NCI-H1105 treated with DMSO at 0.1 percent for 48 hours (cell line): ENCODE measurements at regions not wholly inside any gene's neighbourhood (a gene's known extent, or its start where the extent isn't known, plus 50 kb on each side); places are given as distances from the start of the nearest gene placed in this dataset.

Source experiments
- DNase-seq: peaks from one replicate; lab custom pipeline; 2025; lab: John Stamatoyannopoulos, UW

- no peak for DNase-seq
Measured at GRCh38 chr1:69244211-69244610, 323.5 kb upstream of the LRRC7 start.

- no peak for DNase-seq
Measured at GRCh38 chr1:69246109-69246508, 321.6 kb upstream of the LRRC7 start.

GRCh38 chr1:69246710-69247109 lies 321.0 kb upstream of the LRRC7 start:
- peak; percentile 12 for DNase-seq

GRCh38 chr1:69252696-69253095 lies 315.0 kb upstream of the LRRC7 start:
- DNase-seq, result no peak

- DNase-seq, result no peak
Measured at GRCh38 chr1:69256036-69256435, 311.7 kb upstream of the LRRC7 start.

- DNase-seq, result no peak
Measured at GRCh38 chr1:69258842-69259241, 308.9 kb upstream of the LRRC7 start.

GRCh38 chr1:69263921-69264391 lies 303.8 kb upstream of the LRRC7 start:
- peak; percentile 100 for DNase-seq

- no peak for DNase-seq
Measured at GRCh38 chr1:69269491-69269890, 298.2 kb upstream of the LRRC7 start.

GRCh38 chr1:69271587-69272125 lies 296.1 kb upstream of the LRRC7 start:
- no peak for DNase-seq

- no peak for DNase-seq
Measured at GRCh38 chr1:69272684-69273083, 295.0 kb upstream of the LRRC7 start.

GRCh38 chr1:69278923-69279322 lies 288.8 kb upstream of the LRRC7 start:
- DNase-seq, result no peak

- no peak for DNase-seq
Measured at GRCh38 chr1:69283516-69283915, 284.2 kb upstream of the LRRC7 start.

GRCh38 chr1:69284508-69284907 lies 283.2 kb upstream of the LRRC7 start:
- DNase-seq, result no peak

- no peak for DNase-seq
Measured at GRCh38 chr1:69288416-69288815, 279.3 kb upstream of the LRRC7 start.

GRCh38 chr1:69290291-69290690 lies 277.4 kb upstream of the LRRC7 start:
- no peak for DNase-seq

GRCh38 chr1:69291541-69291940 lies 276.2 kb upstream of the LRRC7 start:
- no peak for DNase-seq

GRCh38 chr1:69292833-69293232 lies 274.9 kb upstream of the LRRC7 start:
- DNase-seq, result no peak

- no peak for DNase-seq
Measured at GRCh38 chr1:69294171-69294570, 273.6 kb upstream of the LRRC7 start.

- no peak for DNase-seq
Measured at GRCh38 chr1:69295265-69295664, 272.5 kb upstream of the LRRC7 start.

GRCh38 chr1:69305621-69306020 lies 262.1 kb upstream of the LRRC7 start:
- DNase-seq, result no peak

- no peak for DNase-seq
Measured at GRCh38 chr1:69312055-69312732, 255.5 kb upstream of the LRRC7 start.

- DNase-seq, result no peak
Measured at GRCh38 chr1:69313118-69313517, 254.6 kb upstream of the LRRC7 start.

- DNase-seq, result no peak
Measured at GRCh38 chr1:69315416-69315815, 252.3 kb upstream of the LRRC7 start.

GRCh38 chr1:69315823-69316222 lies 251.9 kb upstream of the LRRC7 start:
- no peak for DNase-seq
